Subcutaneous abdominal adipose tissue (tissue), 5 donors: ENCODE measurements at regions not wholly inside any gene's neighbourhood (a gene's known extent, or its start where the extent isn't known, plus 50 kb on each side); places are given as distances from the start of the nearest gene placed in this dataset.

Experiments
- H3K27ac ChIP-seq: one replicate; pipeline ENCODE4 v1.7.0; 2013; ENCODE audit warnings: low read depth, mild to moderate bottlenecking, inconsistent platforms, low read length, moderate library complexity
- H3K27me3 ChIP-seq, 5 donors: one replicate each; pipeline ENCODE4 v1.7.0; 2013; ENCODE audit warnings: low read length in 5 of 5, inconsistent platforms in 1 of 5; ENCODE audit not compliant: control insufficient read depth in 5 of 5, insufficient read depth in 4 of 5
- H3K36me3 ChIP-seq, 5 donors: one replicate each; pipeline ENCODE4 v1.7.0; 2013; ENCODE audit warnings: low read length in 5 of 5; ENCODE audit not compliant: control insufficient read depth in 5 of 5, insufficient read depth in 5 of 5
- H3K4me1 ChIP-seq, 5 donors: one replicate each; pipeline ENCODE4 v1.7.0; 2013; ENCODE audit warnings: low read length in 5 of 5, mild to moderate bottlenecking in 3 of 5, moderate library complexity in 1 of 5; ENCODE audit not compliant: control insufficient read depth in 5 of 5, insufficient read depth in 5 of 5
- H3K4me3 ChIP-seq, 5 donors: one replicate each; pipeline ENCODE4 v1.7.0; 2013; ENCODE audit warnings: low read length in 5 of 5, low read depth in 1 of 5
- H3K9ac ChIP-seq, 5 donors: one replicate each; pipeline ENCODE4 v1.7.0; 2013; ENCODE audit warnings: low read length in 5 of 5, mild to moderate bottlenecking in 4 of 5, moderate library complexity in 3 of 5
- H3K9me3 ChIP-seq, 5 donors: one replicate each; pipeline ENCODE4 v1.7.0; 2013; ENCODE audit warnings: low read length in 5 of 5; ENCODE audit not compliant: control insufficient read depth in 5 of 5
- donor health status: healthy.
- donor health status: healthy.
- donor health status: healthy.
- donor health status: healthy.
- donor health status: healthy.

GRCh38 chr17:70901870-70902269 is 732.5 kb downstream of the KCNJ2 start:
- H3K4me3 ChIP-seq, result no peak overlapping the region
- H3K27me3 ChIP-seq, result no peaks in the 10 kb centered on the region
- no peak overlapping the region for H3K27ac ChIP-seq
- H3K9ac ChIP-seq, result no peak overlapping the region
- H3K9me3 ChIP-seq, result peaks cover 0 to 3% (median 2%) of the 10 kb centered on the region in 5 donors
- H3K36me3 ChIP-seq, result no peaks in the 10 kb centered on the region
- H3K4me1 ChIP-seq, result no peaks in the 10 kb centered on the region

- H3K4me1 ChIP-seq, result no peaks in the 10 kb centered on the region
- H3K4me3 ChIP-seq, result no peak overlapping the region
- no peak overlapping the region for H3K9ac ChIP-seq
- H3K27ac ChIP-seq, result no peak overlapping the region
- peaks cover 0 to 3% (median 3%) of the 10 kb centered on the region in 5 donors for H3K9me3 ChIP-seq
- H3K36me3 ChIP-seq, result no peaks in the 10 kb centered on the region
- no peaks in the 10 kb centered on the region for H3K27me3 ChIP-seq
These were observed 736.5 kb downstream of the KCNJ2 start for GRCh38 chr17:70905796-70906195.

- Histone ChIP-seq H3K36me3 (no peaks in the 10 kb centered on the region), H3K9me3 (peaks cover 0 to 4% (median 0%) of the 10 kb centered on the region in 5 donors), H3K27ac (no peak overlapping the region), H3K27me3 (no peaks in the 10 kb centered on the region), H3K4me3 (no peak overlapping the region), H3K4me1 (no peaks in the 10 kb centered on the region), H3K9ac (no peak overlapping the region)
These were observed 737.5 kb downstream of the KCNJ2 start for GRCh38 chr17:70906808-70907207.

GRCh38 chr17:70912716-70913485 is 743.6 kb downstream of the KCNJ2 start:
- Histone ChIP-seq H3K27me3 (no peaks in the 10 kb centered on the region), H3K27ac (no peak overlapping the region), H3K4me3 (no peak overlapping the region), H3K36me3 (no peaks in the 10 kb centered on the region), H3K9ac (no peak overlapping the region), H3K4me1 (peaks cover 0 to 5% (median 0%) of the 10 kb centered on the region in 5 donors), H3K9me3 (peaks cover 0 to 20% (median 8%) of the 10 kb centered on the region in 5 donors)

- Histone ChIP-seq H3K36me3 (no peaks in the 10 kb centered on the region), H3K27ac (no peak overlapping the region), H3K4me3 (no peak overlapping the region), H3K4me1 (peaks cover 0 to 5% (median 0%) of the 10 kb centered on the region in 5 donors), H3K9me3 (peaks cover 0 to 21% (median 12%) of the 10 kb centered on the region in 5 donors), H3K9ac (no peak overlapping the region), H3K27me3 (no peaks in the 10 kb centered on the region)
These were observed 747.1 kb downstream of the KCNJ2 start for GRCh38 chr17:70916469-70916868.

GRCh38 chr17:70919241-70919640 is 749.9 kb downstream of the KCNJ2 start:
- H3K9me3 ChIP-seq, result peaks cover 0 to 21% (median 12%) of the 10 kb centered on the region in 5 donors
- no peaks in the 10 kb centered on the region for H3K36me3 ChIP-seq
- no peak overlapping the region for H3K27ac ChIP-seq
- H3K4me3 ChIP-seq, result no peak overlapping the region
- H3K4me1 ChIP-seq, result no peaks in the 10 kb centered on the region
- no peak overlapping the region for H3K9ac ChIP-seq
- H3K27me3 ChIP-seq, result no peaks in the 10 kb centered on the region

GRCh38 chr17:70920416-70920815 is 751.1 kb downstream of the KCNJ2 start:
- no peak overlapping the region for H3K4me3 ChIP-seq
- peaks cover 0 to 21% (median 12%) of the 10 kb centered on the region in 5 donors for H3K9me3 ChIP-seq
- no peaks in the 10 kb centered on the region for H3K36me3 ChIP-seq
- no peaks in the 10 kb centered on the region for H3K4me1 ChIP-seq
- H3K9ac ChIP-seq, result no peak overlapping the region
- no peak overlapping the region for H3K27ac ChIP-seq
- H3K27me3 ChIP-seq, result no peaks in the 10 kb centered on the region

GRCh38 chr17:70922268-70922667 is 752.9 kb downstream of the KCNJ2 start:
- H3K9ac ChIP-seq, result no peak overlapping the region
- H3K36me3 ChIP-seq, result no peaks in the 10 kb centered on the region
- no peaks in the 10 kb centered on the region for H3K4me1 ChIP-seq
- no peak overlapping the region for H3K27ac ChIP-seq
- H3K27me3 ChIP-seq, result no peaks in the 10 kb centered on the region
- H3K9me3 ChIP-seq, result peaks cover 0 to 8% (median 6%) of the 10 kb centered on the region in 5 donors
- H3K4me3 ChIP-seq, result no peak overlapping the region

GRCh38 chr17:70924776-70925175 is 755.4 kb downstream of the KCNJ2 start:
- no peak overlapping the region for H3K27ac ChIP-seq
- H3K36me3 ChIP-seq, result no peaks in the 10 kb centered on the region
- H3K4me3 ChIP-seq, result no peak overlapping the region
- H3K4me1 ChIP-seq, result no peaks in the 10 kb centered on the region
- no peaks in the 10 kb centered on the region for H3K27me3 ChIP-seq
- H3K9me3 ChIP-seq, result peaks cover 0 to under 1% (median 0%) of the 10 kb centered on the region in 5 donors
- no peak overlapping the region for H3K9ac ChIP-seq

GRCh38 chr17:70929226-70929625 is 759.9 kb downstream of the KCNJ2 start:
- Histone ChIP-seq H3K9me3 (no peaks in the 10 kb centered on the region), H3K27ac (no peak overlapping the region), H3K27me3 (no peaks in the 10 kb centered on the region), H3K36me3 (no peaks in the 10 kb centered on the region), H3K4me1 (no peaks in the 10 kb centered on the region), H3K9ac (no peak overlapping the region), H3K4me3 (no peak overlapping the region)
